Spinal cord (tissue), 9 donors: ENCODE measurements at regions not wholly inside any gene's neighbourhood (a gene's known extent, or its start where the extent isn't known, plus 50 kb on each side); places are given as distances from the start of the nearest gene placed in this dataset.
"Not testable (repeated sequence)": the region's sequence is repeated elsewhere in the genome, so short reads cannot be mapped to it uniquely, and the experiment has no call there.

Experiments used
- DNase-seq, 6 donors: peaks; one replicate each; pipeline versions ENCODE4 v3.0.0 to v3.0.0-alpha.2; 2013 to 2015; ENCODE audit warnings: low spot score in 6 of 6, low read depth in 4 of 6
- H3K27ac ChIP-seq: one replicate; pipeline ENCODE4 v1.5.1; 2013; ENCODE audit warnings: low read depth, low read length, control low read depth
- H3K27me3 ChIP-seq: one replicate; pipeline ENCODE4 v1.6.1; 2013; ENCODE audit warnings: low read length; ENCODE audit not compliant: control insufficient read depth, insufficient read depth
- H3K36me3 ChIP-seq: one replicate; pipeline ENCODE4 v1.6.1; 2013; ENCODE audit warnings: low read length; ENCODE audit not compliant: control insufficient read depth, insufficient read depth
- H3K4me1 ChIP-seq: one replicate; pipeline ENCODE4 v1.6.1; 2013; ENCODE audit warnings: low read length; ENCODE audit not compliant: control insufficient read depth, insufficient read depth
- H3K4me3 ChIP-seq: one replicate; pipeline ENCODE4 v1.5.1; 2013; ENCODE audit warnings: low read depth, low read length, control low read depth
- H3K9me3 ChIP-seq: one replicate; pipeline ENCODE4 v1.6.1; 2013; ENCODE audit warnings: low read length; ENCODE audit not compliant: control insufficient read depth, insufficient read depth
- WGBS: methylation state at CpG from one replicate; pipeline ENCODE4 v1.1.5; 2013; ENCODE audit warnings: missing lambda C conversion rate; ENCODE audit not compliant: insufficient coverage; 5-methylcytosine and 5-hydroxymethylcytosine counted together
- donor health status: healthy.

GRCh38 chr3:88280326-88280725 is 130.6 kb downstream of the C3orf38 start:
- Histone ChIP-seq H3K36me3 (no peaks in the 10 kb centered on the region), H3K4me3 (no peak overlapping the region), H3K27ac (no peak overlapping the region), H3K27me3 (no peaks in the 10 kb centered on the region), H3K9me3 (no peaks in the 10 kb centered on the region), H3K4me1 (no peaks in the 10 kb centered on the region)
- WGBS = 60% methylated on average over 1 of the region's 3 CpGs
- DNase-seq = no peak

GRCh38 chr3:88282528-88283241 is 132.9 kb downstream of the C3orf38 start:
- DNase-seq = no peak
- Histone ChIP-seq H3K4me1 (no peaks in the 10 kb centered on the region), H3K27me3 (no peaks in the 10 kb centered on the region), H3K9me3 (no peaks in the 10 kb centered on the region), H3K36me3 (no peaks in the 10 kb centered on the region), H3K4me3 (no peak overlapping the region), H3K27ac (no peak overlapping the region)
- WGBS = 86% methylated on average over 3 of the region's 6 CpGs

GRCh38 chr3:88283242-88283592 is 133.5 kb downstream of the C3orf38 start:
- no peak for DNase-seq
- Histone ChIP-seq H3K27me3 (no peaks in the 10 kb centered on the region), H3K4me3 (no peak overlapping the region), H3K36me3 (no peaks in the 10 kb centered on the region), H3K27ac (no peak overlapping the region), H3K9me3 (no peaks in the 10 kb centered on the region), H3K4me1 (no peaks in the 10 kb centered on the region)
- WGBS = no CpG with 5 or more reads among the region's 4 CpGs

GRCh38 chr3:88291486-88291885 is 141.7 kb downstream of the C3orf38 start:
- H3K36me3 ChIP-seq = no peaks in the 10 kb centered on the region
- DNase-seq = no peak
- no peak overlapping the region for H3K27ac ChIP-seq
- H3K27me3 ChIP-seq = no peaks in the 10 kb centered on the region
- H3K4me3 ChIP-seq = no peak overlapping the region
- H3K9me3 ChIP-seq = no peaks in the 10 kb centered on the region
- no peaks in the 10 kb centered on the region for H3K4me1 ChIP-seq

- H3K27ac ChIP-seq = no peak overlapping the region
- 75% methylated on average over 1 of the region's 3 CpGs for WGBS
- no peak overlapping the region for H3K4me3 ChIP-seq
- no peaks in the 10 kb centered on the region for H3K9me3 ChIP-seq
- no peaks in the 10 kb centered on the region for H3K36me3 ChIP-seq
- no peak for DNase-seq
- no peaks in the 10 kb centered on the region for H3K4me1 ChIP-seq
- no peaks in the 10 kb centered on the region for H3K27me3 ChIP-seq
Measured at GRCh38 chr3:88298189-88298588, 148.4 kb downstream of the C3orf38 start.

- no peak overlapping the region for H3K27ac ChIP-seq
- DNase-seq = no peak
- WGBS = 100% methylated on average over 1 of the region's 3 CpGs
- H3K9me3 ChIP-seq = no peaks in the 10 kb centered on the region
- no peaks in the 10 kb centered on the region for H3K36me3 ChIP-seq
- no peak overlapping the region for H3K4me3 ChIP-seq
- H3K27me3 ChIP-seq = no peaks in the 10 kb centered on the region
- H3K4me1 ChIP-seq = no peaks in the 10 kb centered on the region
Measured at GRCh38 chr3:88301273-88301995, 151.7 kb downstream of the C3orf38 start.

GRCh38 chr3:88301996-88302393 is 152.2 kb downstream of the C3orf38 start:
- no peaks in the 10 kb centered on the region for H3K27me3 ChIP-seq
- no peaks in the 10 kb centered on the region for H3K9me3 ChIP-seq
- H3K4me3 ChIP-seq = no peak overlapping the region
- no peak for DNase-seq
- H3K36me3 ChIP-seq = no peaks in the 10 kb centered on the region
- no peaks in the 10 kb centered on the region for H3K4me1 ChIP-seq
- no peak overlapping the region for H3K27ac ChIP-seq

- H3K27me3 ChIP-seq, H3K27ac ChIP-seq, H3K4me3 ChIP-seq, H3K9me3 ChIP-seq, H3K4me1 ChIP-seq, H3K36me3 ChIP-seq, DNase-seq: not testable (repeated sequence)
- 97% methylated on average over 23 of the region's 30 CpGs for WGBS
Measured at GRCh38 chr3:88303331-88303904, 153.7 kb downstream of the C3orf38 start.

GRCh38 chr3:88307666-88308065 is 157.9 kb downstream of the C3orf38 start:
- WGBS = 52% methylated on average over 8 of the region's 12 CpGs
- H3K27ac ChIP-seq = no peak overlapping the region
- no peak overlapping the region for H3K4me3 ChIP-seq
- no peak for DNase-seq
- no peaks in the 10 kb centered on the region for H3K27me3 ChIP-seq
- no peaks in the 10 kb centered on the region for H3K9me3 ChIP-seq
- no peaks in the 10 kb centered on the region for H3K36me3 ChIP-seq
- no peaks in the 10 kb centered on the region for H3K4me1 ChIP-seq

GRCh38 chr3:88311826-88312225 is 162.1 kb downstream of the C3orf38 start:
- no peak overlapping the region for H3K4me3 ChIP-seq
- WGBS = 80% methylated on average over 1 of the region's 3 CpGs
- H3K9me3 ChIP-seq = no peaks in the 10 kb centered on the region
- no peak overlapping the region for H3K27ac ChIP-seq
- no peaks in the 10 kb centered on the region for H3K4me1 ChIP-seq
- DNase-seq = peak in 1 of 6 donors; percentile 8
- H3K27me3 ChIP-seq = no peaks in the 10 kb centered on the region
- H3K36me3 ChIP-seq = no peaks in the 10 kb centered on the region
